GM12873 (cell line): ENCODE measurements at regions not wholly inside any gene's neighbourhood (a gene's known extent, or its start where the extent isn't known, plus 50 kb on each side); places are given as distances from the start of the nearest gene placed in this dataset.

Source experiments
- TF ChIP-seq, protein P1 (sequence below): IDR thresholded peaks from 2 replicates; pipeline ENCODE4 v1.5.1; 2012; ENCODE audit warnings: low read depth, mild to moderate bottlenecking, moderate library complexity, low read length, control low read depth; ENCODE audit not compliant: insufficient read depth; ENCODE audit errors: missing control alignments

GRCh38 chr2:162914161-162914560, 75.6 kb upstream of the KCNH7 start:
- TF ChIP-seq, protein P1, sequence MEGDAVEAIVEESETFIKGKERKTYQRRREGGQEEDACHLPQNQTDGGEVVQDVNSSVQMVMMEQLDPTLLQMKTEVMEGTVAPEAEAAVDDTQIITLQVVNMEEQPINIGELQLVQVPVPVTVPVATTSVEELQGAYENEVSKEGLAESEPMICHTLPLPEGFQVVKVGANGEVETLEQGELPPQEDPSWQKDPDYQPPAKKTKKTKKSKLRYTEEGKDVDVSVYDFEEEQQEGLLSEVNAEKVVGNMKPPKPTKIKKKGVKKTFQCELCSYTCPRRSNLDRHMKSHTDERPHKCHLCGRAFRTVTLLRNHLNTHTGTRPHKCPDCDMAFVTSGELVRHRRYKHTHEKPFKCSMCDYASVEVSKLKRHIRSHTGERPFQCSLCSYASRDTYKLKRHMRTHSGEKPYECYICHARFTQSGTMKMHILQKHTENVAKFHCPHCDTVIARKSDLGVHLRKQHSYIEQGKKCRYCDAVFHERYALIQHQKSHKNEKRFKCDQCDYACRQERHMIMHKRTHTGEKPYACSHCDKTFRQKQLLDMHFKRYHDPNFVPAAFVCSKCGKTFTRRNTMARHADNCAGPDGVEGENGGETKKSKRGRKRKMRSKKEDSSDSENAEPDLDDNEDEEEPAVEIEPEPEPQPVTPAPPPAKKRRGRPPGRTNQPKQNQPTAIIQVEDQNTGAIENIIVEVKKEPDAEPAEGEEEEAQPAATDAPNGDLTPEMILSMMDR = no peak

GRCh38 chr2:162912787-162913186, 74.2 kb upstream of the KCNH7 start:
- TF ChIP-seq, protein P1 = no peak

GRCh38 chr2:162908567-162908966, 70.0 kb upstream of the KCNH7 start:
- TF ChIP-seq, protein P1 = no peak

DNA sequence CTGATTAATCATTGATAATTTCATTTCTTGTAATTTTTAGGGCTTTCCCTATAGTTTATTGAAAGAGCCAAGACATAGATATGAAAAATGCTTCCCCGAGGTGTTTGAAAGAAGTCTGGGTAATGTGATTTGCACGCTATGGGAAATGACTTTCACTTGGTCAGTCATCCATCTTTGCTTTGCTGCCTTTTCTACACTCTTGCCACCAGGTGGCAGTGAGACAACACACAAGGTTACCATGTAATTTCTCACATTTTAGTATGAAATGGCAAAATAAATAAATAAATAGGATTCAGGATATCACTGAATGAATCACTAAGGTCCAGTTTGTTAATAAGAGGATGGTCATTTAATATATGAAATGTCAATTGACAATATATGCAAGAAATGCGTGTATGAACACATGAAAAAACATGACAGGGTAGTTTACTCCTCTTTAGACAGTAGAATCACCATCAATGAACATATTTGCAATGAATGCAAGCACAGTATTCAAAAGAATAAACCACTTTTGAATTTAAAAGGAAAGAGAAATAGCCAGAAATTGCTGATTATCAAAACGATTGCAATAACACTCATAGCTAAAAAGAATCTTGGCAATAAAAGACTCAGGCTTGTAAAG, 52.2 kb upstream of the KCNH7 start:
- TF ChIP-seq, protein P1 = peak; percentile 78

GRCh38 chr2:162888652-162889051, 50.1 kb upstream of the KCNH7 start:
- TF ChIP-seq, protein P1 = no peak
